ENCODE measurements at regions not wholly inside any gene's neighbourhood (a gene's known extent, or its start where the extent isn't known, plus 50 kb on each side); places are given as distances from the start of the nearest gene placed in this dataset.

- Histone ChIP-seq H3K79me2 (ENCODE audit: control insufficient read depth, low read length) (no peaks in the 10 kb centered on the region), H3K27ac (ENCODE audit: low read depth, low read length) (no peak overlapping the region)
These were observed 164.3 kb upstream of the BRINP1 start for GRCh38 chr9:119533504-119533903.

GRCh38 chr9:119526698-119527097 lies 157.5 kb upstream of the BRINP1 start:
- Histone ChIP-seq H3K36me3 (ENCODE audit: control insufficient read depth, low read length) (no peaks in the 10 kb centered on the region), H3K27me3 (ENCODE audit: control insufficient read depth, low read length) (peaks cover 2% of the 10 kb centered on the region), H3K27ac (ENCODE audit: low read depth, low read length) (no peak overlapping the region), H3K79me2 (ENCODE audit: control insufficient read depth, low read length) (no peaks in the 10 kb centered on the region), H3F3A (ENCODE audit: control insufficient read depth, insufficient read depth) (no peaks in the 10 kb centered on the region), H3K9me3 (ENCODE audit: control insufficient read depth, insufficient read depth, low read length) (no peaks in the 10 kb centered on the region), H4K20me1 (ENCODE audit: control insufficient read depth, insufficient read depth, low read depth, low read length) (no peaks in the 10 kb centered on the region), H3K4me2 (ENCODE audit: low read length) (no peak overlapping the region), H3K9me2 (replicated peaks; ENCODE audit: control insufficient read depth, low read length) (no peaks in the 10 kb centered on the region), H3K4me3 (ENCODE audit: low read length) (no peak overlapping the region), H3K4me1 (ENCODE audit: control insufficient read depth, low read length) (no peaks in the 10 kb centered on the region)
- TF ChIP-seq EZH2phosphoT487 (IDR thresholded peaks at IDR 0.05; ENCODE audit: borderline replicate concordance, low read length) (no peak), CTCF (IDR thresholded peaks at IDR 0.05; ENCODE audit: low read depth, low read length, poor library complexity, severe bottlenecking) (no peak)

More at GRCh38 chr9:119533504-119533903, 164.3 kb upstream of the BRINP1 start:
- Histone ChIP-seq H3K27me3 (ENCODE audit: control insufficient read depth, low read length) (peaks cover 24% of the 10 kb centered on the region), H3K36me3 (ENCODE audit: control insufficient read depth, low read length) (no peaks in the 10 kb centered on the region), H3K4me3 (ENCODE audit: low read length) (no peak overlapping the region), H3K9me2 (replicated peaks; ENCODE audit: control insufficient read depth, low read length) (no peaks in the 10 kb centered on the region), H3F3A (ENCODE audit: control insufficient read depth, insufficient read depth) (no peaks in the 10 kb centered on the region), H3K4me2 (ENCODE audit: low read length) (no peak overlapping the region), H3K9me3 (ENCODE audit: control insufficient read depth, insufficient read depth, low read length) (no peaks in the 10 kb centered on the region), H4K20me1 (ENCODE audit: control insufficient read depth, insufficient read depth, low read depth, low read length) (no peaks in the 10 kb centered on the region), H3K4me1 (ENCODE audit: control insufficient read depth, low read length) (no peaks in the 10 kb centered on the region)
- TF ChIP-seq EZH2phosphoT487 (IDR thresholded peaks at IDR 0.05; ENCODE audit: borderline replicate concordance, low read length) (no peak), CTCF (IDR thresholded peaks at IDR 0.05; ENCODE audit: low read depth, low read length, poor library complexity, severe bottlenecking) (no peak)

- Histone ChIP-seq H3K4me3 (ENCODE audit: low read length) (no peak overlapping the region), H3K79me2 (ENCODE audit: control insufficient read depth, low read length) (no peaks in the 10 kb centered on the region), H3K36me3 (ENCODE audit: control insufficient read depth, low read length) (no peaks in the 10 kb centered on the region), H4K20me1 (ENCODE audit: control insufficient read depth, insufficient read depth, low read depth, low read length) (no peaks in the 10 kb centered on the region), H3K9me3 (ENCODE audit: control insufficient read depth, insufficient read depth, low read length) (no peaks in the 10 kb centered on the region), H3K27ac (ENCODE audit: low read depth, low read length) (no peak overlapping the region), H3K9me2 (replicated peaks; ENCODE audit: control insufficient read depth, low read length) (no peaks in the 10 kb centered on the region), H3K4me2 (ENCODE audit: low read length) (no peak overlapping the region), H3K27me3 (ENCODE audit: control insufficient read depth, low read length) (peaks cover 2% of the 10 kb centered on the region; the same call in 1 of the 2 replicates), H3F3A (ENCODE audit: control insufficient read depth, insufficient read depth) (no peaks in the 10 kb centered on the region), H3K4me1 (ENCODE audit: control insufficient read depth, low read length) (no peaks in the 10 kb centered on the region)
- TF ChIP-seq CTCF (IDR thresholded peaks at IDR 0.05; ENCODE audit: low read depth, low read length, poor library complexity, severe bottlenecking) (no peak), EZH2phosphoT487 (IDR thresholded peaks at IDR 0.05; ENCODE audit: borderline replicate concordance, low read length) (no peak)
These were observed 154.3 kb upstream of the BRINP1 start for GRCh38 chr9:119523508-119523907.

Data from DOHH2 (cell line).